ENCODE measurements at regions not wholly inside any gene's neighbourhood (a gene's known extent, or its start where the extent isn't known, plus 50 kb on each side); places are given as distances from the start of the nearest gene placed in this dataset.

DNA sequence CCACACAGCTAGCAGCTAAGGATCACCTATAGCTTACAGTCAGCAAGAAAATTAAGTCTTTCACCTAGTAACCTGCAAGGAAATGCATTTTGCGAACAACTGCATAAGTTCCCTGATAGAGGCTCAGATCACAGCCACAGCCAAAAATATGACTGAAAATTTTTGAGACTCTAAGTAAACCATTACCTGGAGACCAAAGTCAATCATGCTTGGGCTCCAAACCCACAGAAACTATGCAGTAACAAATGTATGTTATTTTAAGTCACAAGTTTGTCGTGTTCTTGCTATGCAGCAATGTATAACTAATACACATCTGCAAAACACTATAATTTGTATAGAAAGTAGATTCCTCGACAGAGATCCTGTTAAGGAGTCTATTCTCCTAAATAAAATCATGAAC, 1025.7 kb upstream of the RAG2 start:
- FAIRE-seq, result no peak
- no peak overlapping the region for H3K27ac ChIP-seq (ENCODE audit: extremely low read length, insufficient read depth, low read length)
- no peaks in the 10 kb centered on the region for H4K20me1 ChIP-seq (ENCODE audit: insufficient read depth, low read length)
- no peak overlapping the region for H2AFZ ChIP-seq (ENCODE audit: low read length)
- no peaks in the 10 kb centered on the region for H3K4me1 ChIP-seq (ENCODE audit: insufficient read depth, low read length)
- ATAC-seq, result no peak
- no peak overlapping the region for H3K4me3 ChIP-seq (replicated peaks in 1 of 3; ENCODE audit: insufficient read depth in 1 of 3, low read depth in 2 of 3, low read length in 3 of 3)
- ChIA-PET POLR2A (no interaction called here), CTCF (ENCODE audit: low intra/inter-chr PET ratio, low total read pairs) (no interaction called here)
- H3K9me3 ChIP-seq (ENCODE audit: low read length), result peaks cover 61% of the 10 kb centered on the region
- no peak for DNase-seq (ENCODE audit: low spot score)
- no peak overlapping the region for H3K9ac ChIP-seq (ENCODE audit: insufficient read depth, low read depth, low read length)
- H3K4me2 ChIP-seq (ENCODE audit: low read depth, low read length), result no peak overlapping the region
- in situ Hi-C loops (cut with HindIII; ENCODE audit: extremely low pct_ligation_motif_present, low pct_unique_long_range_greater_than_20kb) (no loop called here), intact Hi-C loops (cut with micrococcal nuclease; ENCODE audit: unreplicated experiment) (no loop called here)
- no peaks in the 10 kb centered on the region for H3K79me2 ChIP-seq (ENCODE audit: insufficient read depth, low read length)
- TF ChIP-seq YEATS2 (CRISPR knock-in tag; IDR thresholded peaks at IDR 0.05; ENCODE audit: borderline replicate concordance) (no peak), HNRNPK (IDR thresholded peaks at IDR 0.05; ENCODE audit: low read depth, low read length, poor library complexity, severe bottlenecking) (no peak), HCFC1 (IDR thresholded peaks at IDR 0.05; ENCODE audit: low read depth, low read length) (no peak), STAG1 (CRISPR knock-in tag; IDR thresholded peaks at IDR 0.05) (no peak), RCOR2 (CRISPR knock-in tag; IDR thresholded peaks at IDR 0.05) (no peak)
- no peaks in the 10 kb centered on the region for H3K36me3 ChIP-seq (replicated peaks in 1 of 2; ENCODE audit: control insufficient read depth in 1 of 2, insufficient read depth in 2 of 2, low read length in 2 of 2)
- no peaks in the 10 kb centered on the region for H3K27me3 ChIP-seq (ENCODE audit: control insufficient read depth in 1 of 2, insufficient read depth in 2 of 2, low read length in 2 of 2)
- WGBS (ENCODE audit: low lambda C conversion rate), result 4% methylated on average over 2 of the region's 3 CpGs
- BruUV-seq (replicated peaks), result no TSS peak

DNA sequence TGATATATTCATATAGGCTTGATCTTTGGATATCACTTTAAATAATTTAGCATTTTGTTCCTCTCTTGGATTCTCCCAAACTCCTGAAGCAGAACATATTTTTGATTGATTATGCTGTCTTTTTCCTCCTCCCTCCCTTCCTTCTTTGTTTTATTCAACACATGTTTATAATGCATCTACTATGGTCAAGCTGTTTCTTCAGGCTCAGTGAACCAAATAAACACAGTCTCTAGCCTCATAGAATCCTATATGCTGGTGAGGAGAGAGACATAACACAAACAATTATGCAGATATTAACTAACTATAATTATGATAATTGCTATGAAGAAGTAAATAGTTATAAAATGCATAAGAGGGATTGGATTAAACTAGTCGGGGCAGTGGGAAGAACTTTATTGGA, 1023.6 kb upstream of the RAG2 start:
- H4K20me1 ChIP-seq (ENCODE audit: insufficient read depth, low read length), result no peaks in the 10 kb centered on the region
- H3K27ac ChIP-seq (ENCODE audit: extremely low read length, insufficient read depth, low read length), result no peak overlapping the region
- in situ Hi-C loops (cut with HindIII; ENCODE audit: extremely low pct_ligation_motif_present, low pct_unique_long_range_greater_than_20kb), result no loop called here
- no peaks in the 10 kb centered on the region for H3K79me2 ChIP-seq (ENCODE audit: insufficient read depth, low read length)
- no peaks in the 10 kb centered on the region for H3K4me1 ChIP-seq (ENCODE audit: insufficient read depth, low read length)
- CTCF ChIA-PET (ENCODE audit: low intra/inter-chr PET ratio, low total read pairs), result no interaction called here
- H3K27me3 ChIP-seq (ENCODE audit: control insufficient read depth in 1 of 2, insufficient read depth in 2 of 2, low read length in 2 of 2), result no peaks in the 10 kb centered on the region
- intact Hi-C loops (cut with micrococcal nuclease; ENCODE audit: unreplicated experiment), result no loop called here
- no peak for DNase-seq (ENCODE audit: low spot score)
- POLR2A ChIA-PET, result no interaction called here
- peaks cover 71% of the 10 kb centered on the region for H3K9me3 ChIP-seq (ENCODE audit: low read length)
- no peak overlapping the region for H3K4me2 ChIP-seq (ENCODE audit: low read depth, low read length)
- no peak for ATAC-seq
- no peak overlapping the region for H2AFZ ChIP-seq (ENCODE audit: low read length)
- 2% methylated on average over 1 of the region's 1 CpG for WGBS (ENCODE audit: low lambda C conversion rate)
- no peak for FAIRE-seq
- TF ChIP-seq ZNF256 (CRISPR knock-in tag; conservative IDR thresholded peaks at IDR 0.05), result no peak
- TF ChIP-seq YY1 (IDR thresholded peaks at IDR 0.05; ENCODE audit: insufficient read depth, insufficient replicate concordance, low read depth, low read length), result no peak
- TF ChIP-seq ZFY (CRISPR knock-in tag; IDR thresholded peaks at IDR 0.05), result no peak
- TF ChIP-seq ZMYM2 (CRISPR knock-in tag; IDR thresholded peaks at IDR 0.05), result no peak
- TF ChIP-seq RARA (CRISPR knock-in tag; IDR thresholded peaks at IDR 0.05), result no peak
- TF ChIP-seq ZNF383 (CRISPR knock-in tag; IDR thresholded peaks at IDR 0.05; ENCODE audit: borderline replicate concordance), result no peak
- no peak for TF ChIP-seq NCOA5 (CRISPR knock-in tag; IDR thresholded peaks at IDR 0.05)
- no TSS peak for BruUV-seq (replicated peaks)
- H3K9ac ChIP-seq (ENCODE audit: insufficient read depth, low read depth, low read length), result no peak overlapping the region
- no peaks in the 10 kb centered on the region for H3K36me3 ChIP-seq (replicated peaks in 1 of 2; ENCODE audit: control insufficient read depth in 1 of 2, insufficient read depth in 2 of 2, low read length in 2 of 2)
- no peak overlapping the region for H3K4me3 ChIP-seq (replicated peaks in 1 of 3; ENCODE audit: insufficient read depth in 1 of 3, low read depth in 2 of 3, low read length in 3 of 3)

All from HepG2 (cell line).